SH-SY5Y (cell line): ENCODE measurements at regions not wholly inside any gene's neighbourhood (a gene's known extent, or its start where the extent isn't known, plus 50 kb on each side); places are given as distances from the start of the nearest gene placed in this dataset.

Source experiments
- GATA2 ChIP-seq: IDR thresholded peaks from 2 replicates; pipeline ENCODE4 v1.6.1; 2011; ENCODE audit warnings: mild to moderate bottlenecking, low read depth, low read length
- GATA3 ChIP-seq: IDR thresholded peaks from 2 replicates; pipeline ENCODE4 v1.6.1; 2011; ENCODE audit warnings: low read depth, mild to moderate bottlenecking, low read length, moderate library complexity

- no peak for TF ChIP-seq GATA2
- TF ChIP-seq GATA3 = no peak
These were observed 120.4 kb downstream of the TOMM20 start for GRCh38 chr1:235008239-235008638.

DNA sequence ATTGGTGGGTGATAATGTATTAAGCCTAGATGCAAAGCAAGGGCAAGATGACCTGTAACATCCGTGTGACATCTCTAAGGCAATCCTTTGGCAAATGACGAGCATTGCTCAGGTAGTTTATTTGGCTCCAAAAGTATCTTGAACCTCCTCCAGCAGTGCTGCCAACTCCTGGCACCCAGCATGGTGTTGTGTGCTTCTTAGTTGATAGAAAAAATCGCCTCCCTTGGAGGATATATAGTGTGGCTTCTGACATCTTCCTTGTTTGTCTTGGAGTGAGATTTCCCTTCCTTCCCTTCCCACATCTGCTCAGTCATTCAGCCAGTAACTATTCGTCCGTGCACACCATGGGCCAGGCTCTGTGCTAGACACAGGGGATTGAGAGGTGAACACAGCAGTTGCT is 121.8 kb downstream of the TOMM20 start:
- TF ChIP-seq GATA3 (no peak), GATA2 (no peak)

GRCh38 chr1:235006132-235006721 is 122.4 kb downstream of the TOMM20 start:
- TF ChIP-seq GATA2 (no peak), GATA3 (no peak)

DNA sequence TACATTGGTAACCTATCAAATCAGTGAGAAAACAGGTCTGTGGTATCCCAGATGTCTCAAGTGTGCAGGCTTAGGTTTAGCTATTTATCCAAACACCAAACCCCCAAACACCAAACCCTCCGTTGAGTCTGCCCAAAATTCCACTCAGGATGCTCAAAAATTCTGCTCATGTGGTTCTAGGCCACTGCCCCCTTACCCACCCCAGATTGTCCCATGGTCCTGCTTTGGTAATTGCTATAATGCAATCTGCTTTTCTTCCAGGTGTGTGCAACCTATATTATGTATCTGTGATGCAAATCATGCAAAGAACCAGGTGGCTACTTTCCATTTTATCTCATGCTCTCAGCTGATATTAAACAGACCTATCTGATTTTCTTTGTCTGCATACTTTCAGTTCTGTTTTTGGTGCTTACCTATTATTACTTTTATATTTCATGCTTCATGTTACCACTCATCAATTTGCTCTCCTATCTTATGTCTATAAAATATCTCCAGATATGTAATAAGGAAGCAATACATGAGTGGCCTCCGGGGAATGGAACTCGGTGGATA is 123.7 kb downstream of the TOMM20 start:
- TF ChIP-seq GATA3 (no peak), GATA2 (no peak)

DNA sequence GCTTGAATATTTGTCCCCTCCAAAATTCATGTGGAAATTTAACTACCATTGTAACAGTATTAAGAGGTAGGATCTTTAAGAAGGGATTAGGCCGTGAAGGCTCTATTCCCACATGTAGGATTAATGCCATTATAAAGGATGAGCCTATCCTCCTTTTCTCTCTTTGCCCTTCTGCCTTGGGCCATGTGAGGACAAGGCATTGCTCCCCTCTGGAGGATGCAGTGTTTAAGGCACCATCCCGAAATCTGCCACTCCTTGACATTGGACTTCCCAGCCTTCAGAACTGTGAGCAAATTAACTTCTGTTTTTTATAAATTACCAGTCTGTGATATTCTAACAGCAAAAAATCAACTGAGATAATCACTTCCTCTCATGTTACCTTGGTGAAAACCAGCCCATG is 124.4 kb downstream of the TOMM20 start:
- TF ChIP-seq GATA2 (no peak), GATA3 (no peak)

DNA sequence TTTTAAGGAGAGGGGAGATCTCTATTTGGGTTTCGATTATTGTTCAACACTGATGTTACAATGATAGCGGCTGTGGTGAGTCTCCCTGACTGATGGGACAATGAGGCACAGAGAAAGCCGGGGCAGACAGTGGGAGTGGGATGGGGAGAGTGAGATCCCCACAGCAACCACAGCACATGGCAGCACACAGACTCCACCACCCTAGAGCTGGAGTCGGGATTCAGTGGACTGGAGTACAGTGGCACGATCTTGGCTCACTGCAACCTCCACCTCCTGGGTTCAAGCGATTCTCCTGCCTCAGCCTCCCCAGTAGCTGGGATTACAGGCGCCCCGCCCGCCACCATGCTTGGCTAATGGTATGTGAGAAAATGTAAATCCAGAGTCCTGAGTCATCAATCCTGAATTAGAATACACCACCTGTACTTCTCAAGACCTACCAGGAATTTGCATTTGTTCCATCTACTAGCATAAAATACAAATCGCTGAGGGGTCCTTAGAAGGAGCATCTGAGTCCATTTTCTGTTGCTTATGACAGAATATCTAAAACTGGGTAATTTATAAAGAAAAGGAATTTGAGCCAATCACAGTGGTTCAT is 125.8 kb downstream of the TOMM20 start:
- TF ChIP-seq GATA2 (no peak), GATA3 (no peak)

DNA sequence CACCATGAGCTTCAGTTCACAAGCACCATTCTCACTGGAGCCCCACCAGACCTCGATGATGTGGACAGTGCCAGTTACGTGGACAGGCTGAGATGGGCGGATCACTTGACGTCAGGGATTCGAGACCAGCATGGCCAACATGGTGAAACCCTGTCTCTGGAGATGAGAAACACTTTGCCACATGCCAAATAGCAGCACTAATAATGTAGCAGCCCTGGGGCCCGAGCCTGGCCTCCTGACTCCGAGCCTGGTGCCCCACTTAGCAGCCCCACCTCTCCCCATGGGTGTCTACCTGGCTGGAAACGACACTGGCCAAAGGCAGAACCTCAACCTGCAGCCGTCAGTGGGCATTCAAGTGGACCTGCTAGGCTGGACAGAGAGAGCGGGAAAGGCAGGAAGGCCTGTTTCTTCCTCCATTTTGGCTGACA is 129.1 kb downstream of the TOMM20 start:
- no peak for TF ChIP-seq GATA3
- TF ChIP-seq GATA2 = no peak

DNA sequence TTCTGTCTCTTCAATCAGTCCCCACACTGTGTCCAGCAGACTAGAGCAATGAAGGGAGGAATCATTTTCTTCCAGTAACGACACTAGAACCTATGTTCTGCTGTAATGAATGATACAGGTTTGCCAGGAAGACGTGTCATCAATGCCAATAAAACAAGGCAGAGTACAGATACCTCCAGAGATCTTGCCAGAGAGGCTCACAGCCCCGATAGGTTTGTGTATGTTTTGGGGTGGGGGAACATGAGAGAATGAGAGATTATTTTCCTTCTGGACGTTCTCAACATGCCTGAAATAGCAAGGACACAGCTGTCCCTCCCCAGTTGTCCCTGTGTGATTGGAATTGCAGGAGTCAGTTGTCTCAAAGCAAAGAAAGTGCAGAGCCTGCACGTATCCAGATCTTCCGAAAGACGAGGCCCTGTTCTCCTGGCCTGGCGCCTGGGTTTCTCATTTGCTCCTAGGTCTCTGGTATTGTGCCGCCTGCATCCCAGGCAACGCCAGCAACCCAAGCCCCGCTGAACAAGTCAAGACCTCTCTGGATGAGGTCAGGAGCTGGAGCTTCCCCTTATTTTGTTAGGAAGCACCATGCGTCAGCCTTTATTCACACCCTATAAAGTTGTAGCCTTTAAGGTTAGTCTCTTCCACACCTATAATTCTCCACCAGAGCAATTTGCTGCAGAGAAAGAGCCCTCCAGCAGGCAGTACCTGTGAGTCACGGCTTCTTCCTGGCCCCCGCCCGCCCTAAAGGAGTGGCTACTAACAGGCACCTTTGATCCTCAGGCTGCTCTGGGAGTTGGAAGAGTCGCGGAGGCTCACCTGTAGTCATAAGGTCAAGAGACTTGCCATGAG is 130.5 kb downstream of the TOMM20 start:
- no peak for TF ChIP-seq GATA3
- TF ChIP-seq GATA2 = no peak

- TF ChIP-seq GATA3 = no peak
These were observed 131.3 kb downstream of the TOMM20 start for GRCh38 chr1:234997201-234997895.

DNA sequence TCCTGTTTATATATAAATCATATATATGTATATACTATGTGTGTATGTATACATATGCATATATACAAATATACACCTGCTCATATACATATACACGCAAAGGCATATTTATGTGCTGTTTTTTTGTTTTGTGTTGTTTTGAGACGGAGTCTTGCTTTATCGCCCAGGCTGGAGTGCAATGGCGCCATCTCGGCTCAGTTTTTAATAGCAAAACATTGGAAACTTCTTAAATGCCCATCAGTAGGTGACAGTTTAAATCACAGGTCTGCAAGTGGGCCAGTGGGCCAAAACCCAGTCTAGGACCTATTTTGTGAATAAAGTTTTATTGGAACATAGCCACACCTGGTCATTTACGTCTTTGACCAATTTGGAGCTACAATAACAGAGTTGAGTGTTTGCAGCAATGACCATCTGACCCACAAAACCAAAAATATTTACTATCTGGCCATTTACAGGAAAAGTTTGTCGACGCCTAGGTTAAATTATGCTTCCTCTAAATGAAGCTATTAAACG is 132.3 kb downstream of the TOMM20 start:
- no peak for TF ChIP-seq GATA2
- TF ChIP-seq GATA3 = no peak

GRCh38 chr1:234994436-234995295 is 134.0 kb downstream of the TOMM20 start:
- TF ChIP-seq GATA2 (no peak), GATA3 (no peak)

GRCh38 chr1:234992065-234992464 is 136.6 kb downstream of the TOMM20 start:
- no peak for TF ChIP-seq GATA2
- no peak for TF ChIP-seq GATA3

DNA sequence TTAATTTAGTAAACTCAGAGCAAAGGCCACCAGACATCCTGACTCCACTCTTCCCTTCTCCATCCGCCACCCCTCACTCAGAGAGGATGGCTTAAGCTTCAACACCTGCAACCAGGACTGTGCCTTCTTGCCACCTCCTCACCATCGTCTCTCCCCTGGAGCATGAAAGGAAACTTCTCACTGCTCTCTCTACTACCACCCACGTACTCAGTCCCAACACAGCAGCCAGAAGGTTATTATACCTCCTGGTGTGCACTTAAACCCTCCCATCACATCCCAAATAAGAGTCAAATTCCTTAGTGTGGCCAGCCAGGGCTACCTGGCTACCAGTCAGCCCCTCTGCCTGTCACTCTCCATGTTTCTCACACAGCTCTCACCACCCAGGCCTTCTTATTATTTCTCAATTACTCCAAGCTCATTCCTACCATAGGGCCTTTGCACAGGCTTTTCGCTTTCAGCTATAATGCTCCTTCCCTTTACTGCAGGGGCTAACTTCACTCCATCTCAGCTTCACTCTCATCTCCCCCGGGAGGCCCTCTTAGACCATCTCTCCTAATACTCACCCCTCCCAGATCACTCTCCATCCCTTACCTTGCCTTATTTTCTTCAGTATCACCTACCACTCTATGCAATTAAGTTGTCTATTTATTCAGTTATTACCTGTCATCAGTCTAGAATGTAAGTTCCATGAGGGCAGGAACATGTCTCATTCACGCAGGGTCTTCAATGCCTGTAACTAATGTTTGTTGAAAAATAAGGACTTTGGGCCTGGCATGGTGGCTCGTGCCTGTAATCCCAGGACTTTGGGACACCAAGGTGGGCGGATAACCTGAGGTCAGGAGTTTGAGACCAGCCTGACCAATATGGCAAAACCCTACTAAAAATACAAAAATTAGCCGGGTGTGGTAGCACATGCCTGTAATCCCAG is 137.5 kb downstream of the TOMM20 start:
- TF ChIP-seq GATA3 (no peak), GATA2 (no peak)
